ENCODE measurements at regions not wholly inside any gene's neighbourhood (a gene's known extent, or its start where the extent isn't known, plus 50 kb on each side); places are given as distances from the start of the nearest gene placed in this dataset.

DNA sequence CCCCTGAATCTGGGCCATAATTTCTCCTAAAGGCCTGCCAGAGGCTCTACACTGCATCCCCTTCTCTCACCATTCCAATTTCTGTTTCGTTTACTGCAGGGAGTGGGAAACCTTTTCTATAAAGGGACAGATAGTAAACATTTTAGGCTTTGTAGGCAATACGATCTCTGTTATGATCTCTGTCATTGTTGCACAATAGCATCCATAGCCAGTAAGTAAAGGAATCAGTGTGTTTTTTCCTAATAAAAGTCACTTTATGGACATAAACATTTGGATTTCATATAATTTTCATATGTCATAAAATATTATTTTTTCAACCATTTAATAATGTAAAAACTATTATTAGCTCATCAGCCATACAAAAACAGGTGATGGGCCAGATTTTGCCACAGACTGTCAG lies 531.7 kb downstream of the DSC3 start:
- Mint-ChIP-seq H3K4me3 (ENCODE audit: unreplicated experiment) (no peak overlapping the region), H3K36me3 (ENCODE audit: insufficient read depth, unreplicated experiment) (no peaks in the 10 kb centered on the region), H3K27me3 (ENCODE audit: insufficient read depth, unreplicated experiment) (no peaks in the 10 kb centered on the region), H3K9me3 (ENCODE audit: unreplicated experiment) (no peaks in the 10 kb centered on the region), H3K27ac (ENCODE audit: low read depth, unreplicated experiment) (no peak overlapping the region), H3K4me1 (ENCODE audit: insufficient read depth, unreplicated experiment) (no peaks in the 10 kb centered on the region)
- intact Hi-C loops (cut with micrococcal nuclease) = loop anchor here (10.0 kb wide), 1 partner anchor 56 kb away; no protein-coding TSS in a partner anchor
- TF ChIP-seq, protein P1, sequence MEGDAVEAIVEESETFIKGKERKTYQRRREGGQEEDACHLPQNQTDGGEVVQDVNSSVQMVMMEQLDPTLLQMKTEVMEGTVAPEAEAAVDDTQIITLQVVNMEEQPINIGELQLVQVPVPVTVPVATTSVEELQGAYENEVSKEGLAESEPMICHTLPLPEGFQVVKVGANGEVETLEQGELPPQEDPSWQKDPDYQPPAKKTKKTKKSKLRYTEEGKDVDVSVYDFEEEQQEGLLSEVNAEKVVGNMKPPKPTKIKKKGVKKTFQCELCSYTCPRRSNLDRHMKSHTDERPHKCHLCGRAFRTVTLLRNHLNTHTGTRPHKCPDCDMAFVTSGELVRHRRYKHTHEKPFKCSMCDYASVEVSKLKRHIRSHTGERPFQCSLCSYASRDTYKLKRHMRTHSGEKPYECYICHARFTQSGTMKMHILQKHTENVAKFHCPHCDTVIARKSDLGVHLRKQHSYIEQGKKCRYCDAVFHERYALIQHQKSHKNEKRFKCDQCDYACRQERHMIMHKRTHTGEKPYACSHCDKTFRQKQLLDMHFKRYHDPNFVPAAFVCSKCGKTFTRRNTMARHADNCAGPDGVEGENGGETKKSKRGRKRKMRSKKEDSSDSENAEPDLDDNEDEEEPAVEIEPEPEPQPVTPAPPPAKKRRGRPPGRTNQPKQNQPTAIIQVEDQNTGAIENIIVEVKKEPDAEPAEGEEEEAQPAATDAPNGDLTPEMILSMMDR (IDR thresholded peaks at IDR 0.05; ENCODE audit: unreplicated experiment) = no peak
- no TSS peak for BruUV-seq (replicated peaks)
- no peak for DNase-seq (ENCODE audit: unreplicated experiment)
- POLR2A ChIA-PET = interaction anchor here (0.7 kb wide), 1 partner anchor 70 kb away, joined by 3 read pairs; no protein-coding TSS in a partner anchor
- CTCF ChIA-PET = no interaction called here

DNA sequence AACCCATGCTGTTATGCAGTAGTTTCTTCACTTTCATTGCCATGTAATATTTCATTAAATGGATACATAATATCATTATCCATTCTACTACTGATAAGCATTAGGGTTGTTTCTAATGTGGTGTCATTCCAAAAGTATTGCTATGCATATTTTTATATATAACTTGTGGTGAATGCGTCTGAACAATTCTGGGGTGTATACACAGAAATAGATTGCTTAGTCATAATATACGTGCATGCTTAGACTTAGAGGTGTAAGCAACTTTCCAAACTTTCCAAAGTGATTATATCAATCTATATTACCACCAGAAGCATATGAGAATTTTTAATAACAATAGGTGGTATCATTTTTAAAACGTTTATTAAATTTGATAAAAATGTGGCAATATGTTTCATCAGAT lies 540.9 kb downstream of the DSC3 start:
- Mint-ChIP-seq H3K4me3 (ENCODE audit: unreplicated experiment) (no peak overlapping the region), H3K9me3 (ENCODE audit: unreplicated experiment) (no peaks in the 10 kb centered on the region), H3K27ac (ENCODE audit: low read depth, unreplicated experiment) (no peak overlapping the region), H3K27me3 (ENCODE audit: insufficient read depth, unreplicated experiment) (no peaks in the 10 kb centered on the region), H3K36me3 (ENCODE audit: insufficient read depth, unreplicated experiment) (no peaks in the 10 kb centered on the region), H3K4me1 (ENCODE audit: insufficient read depth, unreplicated experiment) (no peaks in the 10 kb centered on the region)
- DNase-seq (ENCODE audit: unreplicated experiment) = no peak
- ChIA-PET CTCF (no interaction called here), POLR2A (no interaction called here)
- BruUV-seq (replicated peaks) = no TSS peak
- intact Hi-C loops (cut with micrococcal nuclease) = no loop called here
- TF ChIP-seq, protein P1 (IDR thresholded peaks at IDR 0.05; ENCODE audit: unreplicated experiment) = no peak

DNA sequence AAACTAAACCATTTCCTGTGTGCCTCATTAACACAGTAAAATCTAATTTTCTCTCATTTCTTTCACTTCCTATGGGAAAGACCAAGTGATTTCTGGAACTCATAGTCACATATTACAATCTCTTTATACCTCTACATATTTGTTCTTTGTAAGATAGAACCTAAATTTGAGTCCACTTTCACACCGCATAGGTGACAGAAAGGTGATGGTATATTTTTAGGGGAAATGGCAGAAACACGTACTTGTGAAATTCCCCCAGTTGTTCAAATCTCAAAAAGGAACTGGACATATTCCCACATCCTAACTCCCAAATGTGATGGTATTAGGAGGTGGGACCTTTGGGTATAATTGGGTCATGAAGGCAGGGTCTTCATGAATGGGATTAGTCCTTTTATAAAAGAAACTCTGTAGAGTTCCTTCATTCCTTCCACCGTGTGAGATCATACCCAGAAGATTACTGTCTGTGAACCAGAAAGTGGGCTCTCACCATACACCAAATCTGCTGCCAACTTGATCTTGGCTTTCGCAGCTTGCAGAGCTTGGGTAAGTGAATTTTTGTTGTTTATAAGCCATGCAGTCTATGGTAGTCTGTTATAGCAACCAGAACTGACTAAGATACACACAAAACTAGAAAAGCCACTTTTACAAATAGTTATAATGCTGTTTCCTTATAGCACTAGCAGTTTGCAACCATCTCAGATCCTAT lies 542.1 kb downstream of the DSC3 start:
- Mint-ChIP-seq H3K36me3 (ENCODE audit: insufficient read depth, unreplicated experiment) (no peaks in the 10 kb centered on the region), H3K4me1 (ENCODE audit: insufficient read depth, unreplicated experiment) (no peaks in the 10 kb centered on the region), H3K27ac (ENCODE audit: low read depth, unreplicated experiment) (no peak overlapping the region), H3K4me3 (ENCODE audit: unreplicated experiment) (no peak overlapping the region), H3K9me3 (ENCODE audit: unreplicated experiment) (no peaks in the 10 kb centered on the region), H3K27me3 (ENCODE audit: insufficient read depth, unreplicated experiment) (no peaks in the 10 kb centered on the region)
- ChIA-PET POLR2A (no interaction called here), CTCF (no interaction called here)
- DNase-seq (ENCODE audit: unreplicated experiment) = no peak
- intact Hi-C loops (cut with micrococcal nuclease) = no loop called here
- no TSS peak for BruUV-seq (replicated peaks)
- TF ChIP-seq, protein P1 (IDR thresholded peaks at IDR 0.05; ENCODE audit: unreplicated experiment) = no peak

DNA sequence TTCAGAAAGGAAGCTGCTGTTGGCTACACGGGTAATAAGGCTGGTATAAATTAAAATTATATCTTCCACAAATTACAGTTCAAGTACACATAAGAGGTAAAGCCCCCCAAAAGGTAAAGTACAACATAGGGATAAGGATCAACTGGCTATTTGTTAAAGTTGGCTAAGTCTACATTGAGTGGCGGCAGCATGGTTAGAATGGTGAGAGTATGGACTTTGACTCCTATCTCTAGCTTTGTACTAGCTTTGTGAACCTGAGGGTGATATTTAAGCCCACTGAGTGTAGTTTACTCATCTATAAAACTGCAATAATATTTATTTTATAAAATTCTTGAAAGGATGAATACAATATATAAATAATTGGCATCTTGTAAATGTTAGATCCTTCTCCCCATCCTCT lies 542.8 kb downstream of the DSC3 start:
- H3K9me3 Mint-ChIP-seq (ENCODE audit: unreplicated experiment) = no peaks in the 10 kb centered on the region
- TF ChIP-seq, protein P1 (IDR thresholded peaks at IDR 0.05; ENCODE audit: unreplicated experiment) = no peak
- no peak overlapping the region for H3K27ac Mint-ChIP-seq (ENCODE audit: low read depth, unreplicated experiment)
- no peaks in the 10 kb centered on the region for H3K27me3 Mint-ChIP-seq (ENCODE audit: insufficient read depth, unreplicated experiment)
- H3K4me3 Mint-ChIP-seq (ENCODE audit: unreplicated experiment) = no peak overlapping the region
- DNase-seq (ENCODE audit: unreplicated experiment) = no peak
- H3K36me3 Mint-ChIP-seq (ENCODE audit: insufficient read depth, unreplicated experiment) = no peaks in the 10 kb centered on the region
- intact Hi-C loops (cut with micrococcal nuclease) = no loop called here
- CTCF ChIA-PET = no interaction called here
- POLR2A ChIA-PET = no interaction called here
- no peaks in the 10 kb centered on the region for H3K4me1 Mint-ChIP-seq (ENCODE audit: insufficient read depth, unreplicated experiment)
- no TSS peak for BruUV-seq (replicated peaks)

Measured in MCF 10A (cell line).